NB4 (cell line): ENCODE measurements at regions not wholly inside any gene's neighbourhood (a gene's known extent, or its start where the extent isn't known, plus 50 kb on each side); places are given as distances from the start of the nearest gene placed in this dataset.

ENCODE experiments used
- DNase-seq: peaks from one replicate; pipeline ENCODE4 v3.0.0; 2010; ENCODE audit warnings: low read depth
- H3K4me3 ChIP-seq: one replicate; pipeline ENCODE4 v1.5.1; 2011; ENCODE audit warnings: mild to moderate bottlenecking, low read depth, low read length, moderate library complexity
- CTCF ChIP-seq: IDR thresholded peaks from one replicate; pipeline ENCODE4 v1.5.1; 2012; ENCODE audit warnings: low read depth, low read length
- MAX ChIP-seq: IDR thresholded peaks from 2 replicates; pipeline ENCODE4 v1.6.1; 2011; ENCODE audit warnings: low read depth, low read length
- MYC ChIP-seq: IDR thresholded peaks from 2 replicates; pipeline ENCODE4 v1.6.1; 2011; ENCODE audit warnings: low read depth, low read length
- POLR2A ChIP-seq: IDR thresholded peaks from 2 replicates; pipeline ENCODE4 v1.6.1; 2011; ENCODE audit warnings: mild to moderate bottlenecking; ENCODE audit not compliant: insufficient read length; ENCODE audit errors: extremely low read depth

GRCh38 chr16:87134628-87134995 lies 182.6 kb downstream of the C16orf95 start:
- DNase-seq, result no peak
- TF ChIP-seq MYC, result no peak
- TF ChIP-seq POLR2A, result no peak
- TF ChIP-seq MAX, result no peak
- no peak for TF ChIP-seq CTCF
- H3K4me3 ChIP-seq, result no peak overlapping the region

- TF ChIP-seq POLR2A, result no peak
- no peak for TF ChIP-seq MAX
- TF ChIP-seq MYC, result no peak
- no peak for TF ChIP-seq CTCF
- no peak overlapping the region for H3K4me3 ChIP-seq
- peak; percentile 48 for DNase-seq
Observed at GRCh38 chr16:87135246-87136030, 181.8 kb downstream of the C16orf95 start.

- TF ChIP-seq CTCF (no peak), MAX (no peak), MYC (no peak), POLR2A (no peak)
- no peak overlapping the region for H3K4me3 ChIP-seq
- DNase-seq, result no peak
Observed at GRCh38 chr16:87138316-87138715, 178.9 kb downstream of the C16orf95 start.

GRCh38 chr16:87138738-87139267 lies 178.4 kb downstream of the C16orf95 start:
- TF ChIP-seq MYC, result no peak
- TF ChIP-seq MAX, result no peak
- no peak for TF ChIP-seq POLR2A
- no peak for DNase-seq
- no peak overlapping the region for H3K4me3 ChIP-seq

- no peak overlapping the region for H3K4me3 ChIP-seq
- TF ChIP-seq MYC (no peak), MAX (no peak), POLR2A (no peak), CTCF (no peak)
- no peak for DNase-seq
Observed at GRCh38 chr16:87140211-87141200, 176.7 kb downstream of the C16orf95 start.

GRCh38 chr16:87141402-87141801 lies 175.8 kb downstream of the C16orf95 start:
- DNase-seq, result no peak
- no peak overlapping the region for H3K4me3 ChIP-seq
- TF ChIP-seq CTCF (no peak), MYC (no peak), MAX (no peak), POLR2A (no peak)
